ENCODE measurements at regions not wholly inside any gene's neighbourhood (a gene's known extent, or its start where the extent isn't known, plus 50 kb on each side); places are given as distances from the start of the nearest gene placed in this dataset.

DNA sequence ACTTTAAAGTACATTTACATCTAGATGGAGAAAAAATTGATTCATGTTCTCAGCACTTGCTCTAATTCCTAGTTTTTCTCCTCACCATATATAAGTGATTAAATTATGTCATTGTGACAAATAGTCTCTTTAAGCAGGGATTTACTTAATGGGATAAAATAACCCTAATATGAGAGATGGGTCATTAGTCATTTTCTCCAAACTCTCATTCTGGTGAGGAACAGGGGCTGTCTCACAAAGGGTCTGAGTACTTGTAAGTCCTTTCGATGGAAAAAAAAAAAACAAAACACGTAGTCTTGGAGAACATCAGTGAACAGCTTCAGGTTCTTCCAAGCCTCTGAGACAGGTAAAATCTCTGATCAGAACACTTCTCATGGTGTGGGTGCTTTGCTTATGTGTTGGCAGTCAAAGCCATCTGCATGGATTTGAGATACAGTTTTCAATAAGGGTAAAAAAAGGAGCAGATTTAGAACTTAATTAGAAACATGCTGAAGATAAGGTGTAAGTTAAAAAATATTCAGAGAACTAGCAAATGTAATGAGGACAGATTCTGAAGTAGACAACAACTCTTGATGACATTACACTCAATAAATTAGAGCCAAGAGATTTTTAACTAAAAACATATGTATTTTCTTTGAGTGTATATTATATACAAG lies 1668.9 kb upstream of the MIR17HG start:
- DNase-seq, result no peak

DNA sequence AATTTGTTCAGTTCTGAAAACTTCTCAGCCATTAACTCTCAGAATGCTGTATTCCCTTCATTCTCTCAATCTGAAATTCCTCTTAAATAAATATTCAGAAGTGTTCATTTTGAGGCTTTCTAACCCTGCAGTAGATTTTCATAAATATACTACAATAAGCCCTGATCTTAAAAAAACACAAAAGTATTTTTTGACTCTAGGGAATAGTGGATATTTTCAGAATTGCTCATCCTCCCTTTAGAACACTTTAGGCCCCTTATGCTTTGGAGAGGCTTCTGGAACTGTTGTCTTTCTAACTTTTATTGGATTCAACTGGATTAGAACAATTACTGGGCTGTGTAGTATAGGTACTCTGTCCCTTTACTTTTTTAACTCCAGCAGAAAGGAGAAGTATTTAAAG lies 1662.6 kb upstream of the MIR17HG start:
- no peak for DNase-seq

DNA sequence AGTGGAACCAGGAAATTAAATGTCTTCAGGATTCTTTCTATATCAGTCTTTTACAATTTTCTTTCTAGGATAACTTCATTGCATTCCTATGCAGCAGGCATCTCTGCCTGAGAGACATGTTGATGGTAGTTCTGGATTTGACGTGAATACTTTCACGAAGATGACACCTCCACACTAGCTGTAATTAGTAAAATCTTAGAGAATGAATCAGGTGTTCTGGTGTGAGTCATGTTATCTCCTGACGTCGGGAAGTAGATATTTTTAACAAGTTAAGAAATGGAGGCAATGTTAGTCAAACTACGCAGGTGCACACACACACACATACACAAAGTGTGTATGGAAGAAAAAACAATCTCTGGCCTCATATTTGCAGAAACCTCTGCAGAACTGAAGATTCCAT lies 1661.3 kb upstream of the MIR17HG start:
- no peak for DNase-seq

DNA sequence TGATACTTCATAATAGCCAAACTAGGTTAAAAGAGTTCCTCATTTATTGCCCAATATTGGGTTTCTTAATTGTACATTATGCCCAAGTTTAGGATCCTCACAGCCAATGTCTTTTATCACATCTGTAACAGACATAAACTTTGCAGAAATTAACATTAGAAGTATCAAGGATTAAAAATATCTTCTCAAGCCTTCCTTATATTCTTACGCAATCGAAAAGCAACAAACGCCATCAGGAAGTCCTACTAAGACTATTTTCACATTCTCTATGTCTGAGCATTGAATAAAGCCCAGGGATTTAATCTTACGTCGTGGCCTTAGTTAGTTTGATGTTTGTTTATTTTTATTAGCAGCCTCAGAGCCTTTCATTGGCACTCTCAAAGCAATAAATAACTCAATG lies 1660.4 kb upstream of the MIR17HG start:
- no peak for DNase-seq

DNA sequence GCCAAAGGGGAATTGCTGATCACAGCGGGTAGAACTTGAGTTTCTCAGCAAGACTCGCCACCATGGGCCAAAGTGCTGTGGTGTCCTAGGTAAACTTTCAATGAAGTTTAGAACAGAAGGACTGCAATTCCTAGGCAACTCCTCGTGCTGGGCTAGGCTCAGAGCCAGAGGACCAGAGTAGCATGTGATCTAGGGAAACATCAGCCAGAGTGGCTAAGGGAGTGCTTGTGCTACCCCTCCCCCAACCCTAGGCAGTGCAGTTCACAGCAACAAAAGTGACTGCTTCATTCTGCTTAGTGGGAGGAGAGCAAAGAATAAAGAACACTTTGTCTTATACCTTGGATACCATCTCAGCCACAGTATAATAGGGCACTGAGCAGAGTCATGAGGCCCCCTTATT lies 1658.6 kb upstream of the MIR17HG start:
- no peak for DNase-seq

DNA sequence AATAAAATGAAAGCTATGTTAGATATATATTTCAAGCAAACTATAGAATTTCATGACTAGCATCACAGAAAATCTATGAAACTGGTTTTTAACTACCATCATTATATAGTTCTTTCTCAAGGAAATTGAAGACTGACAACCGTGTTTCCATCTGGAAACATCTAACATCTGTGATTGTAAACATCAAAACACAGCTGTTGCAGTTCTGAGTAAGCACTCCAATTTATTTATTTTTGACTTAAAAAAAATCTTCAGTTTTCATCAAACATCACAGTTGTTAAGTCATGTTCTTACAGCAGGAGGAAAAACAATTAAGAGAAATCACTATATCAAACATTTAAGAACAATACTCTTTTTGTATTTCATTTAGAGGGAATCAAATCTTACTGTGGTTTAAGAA lies 1653.0 kb upstream of the MIR17HG start:
- DNase-seq, result no peak

DNA sequence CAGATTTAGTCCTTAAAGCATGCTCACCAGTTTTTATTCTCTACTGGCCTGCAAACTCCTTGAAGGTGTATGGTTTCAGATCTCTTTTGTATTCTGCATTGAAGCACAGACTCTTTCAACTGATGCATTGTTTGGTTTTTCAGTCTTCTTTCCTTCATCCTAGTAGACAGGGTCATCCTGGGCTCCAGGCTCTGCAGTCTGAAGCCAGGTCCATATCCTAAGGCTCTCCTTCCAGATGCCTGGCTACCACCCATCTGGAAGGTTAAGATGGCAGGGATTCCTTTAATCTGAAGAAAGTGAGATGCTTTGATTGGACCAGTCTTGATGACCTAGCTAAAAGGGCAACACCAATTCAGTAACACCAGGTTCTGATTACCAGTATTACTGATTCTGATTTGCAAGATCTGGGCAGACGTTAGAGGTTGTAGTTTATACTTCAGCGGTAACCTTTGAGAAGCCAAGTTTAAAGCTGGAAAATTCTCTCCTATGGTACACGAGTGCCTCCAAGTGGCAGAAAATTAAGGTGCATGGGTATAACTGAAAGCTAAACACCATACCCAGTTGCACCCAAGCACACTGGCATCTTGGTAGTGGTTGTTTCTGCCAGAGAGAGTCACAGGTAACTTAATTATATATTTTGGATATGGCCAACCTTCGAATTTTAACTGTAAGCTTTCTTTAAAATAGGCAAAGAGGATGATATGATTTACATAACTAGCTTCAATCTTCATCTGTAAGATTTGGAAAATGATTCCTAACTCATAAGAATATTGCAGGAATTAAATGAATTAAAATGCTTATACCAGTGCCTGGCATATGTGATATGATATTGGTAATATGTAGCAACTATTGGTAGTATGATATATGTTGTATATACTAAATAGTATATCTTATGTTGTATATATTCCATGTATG lies 1651.9 kb upstream of the MIR17HG start:
- DNase-seq, result no peak

DNA sequence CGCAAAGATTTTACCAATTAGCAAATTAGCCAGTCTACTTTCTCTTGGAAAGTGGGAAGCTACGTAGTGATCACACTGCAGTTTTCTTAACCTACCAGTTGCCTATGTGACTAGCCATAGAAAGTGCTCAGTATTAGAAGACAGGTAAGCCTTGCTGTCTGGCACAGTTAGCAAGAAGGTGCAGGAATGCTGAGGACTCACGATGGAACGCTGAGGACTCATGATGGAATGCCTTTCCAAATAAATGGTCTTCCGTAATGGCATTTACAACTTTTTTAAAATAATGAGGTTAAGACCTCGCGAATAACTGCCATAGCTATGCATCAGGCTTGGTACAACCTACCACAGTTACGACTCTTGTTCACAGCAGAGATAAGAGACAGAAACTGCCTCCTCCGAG lies 1645.6 kb upstream of the MIR17HG start:
- no peak for DNase-seq

DNA sequence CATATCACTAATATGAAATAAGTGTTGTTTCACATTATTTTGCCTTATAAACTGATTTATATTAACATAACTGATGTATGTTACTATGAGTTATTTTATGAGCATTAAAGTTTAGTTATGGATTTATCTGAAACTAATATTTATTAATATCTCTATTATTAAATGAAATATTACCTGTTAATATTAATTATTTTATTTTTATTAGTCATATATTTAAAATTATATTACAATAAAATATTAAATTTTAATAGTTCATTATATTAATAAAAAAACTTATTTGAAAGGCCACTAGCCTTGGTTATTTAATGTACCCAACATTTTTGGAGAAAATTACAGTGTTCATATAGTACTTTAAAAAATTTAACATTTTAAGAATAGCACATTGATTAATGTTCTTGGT lies 1643.4 kb upstream of the MIR17HG start:
- DNase-seq, result no peak

DNA sequence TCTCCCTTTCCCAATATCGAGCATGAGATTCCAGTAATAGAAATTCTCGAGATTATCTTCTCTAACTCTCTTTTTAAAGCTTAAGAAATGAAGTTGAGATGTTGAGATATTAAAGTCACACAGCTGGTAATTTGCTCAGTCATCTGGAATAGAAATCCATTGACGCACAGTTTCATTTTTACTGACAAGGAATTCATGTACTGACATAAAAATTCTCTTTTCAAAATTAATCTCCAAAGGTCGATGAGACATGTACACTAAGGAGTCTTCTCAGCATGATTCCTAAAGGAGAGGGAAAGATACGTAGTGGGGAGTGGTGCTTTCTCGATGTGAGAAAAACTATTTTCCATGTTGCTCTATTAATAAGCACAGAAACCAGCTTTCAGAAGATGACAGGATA lies 1639.5 kb upstream of the MIR17HG start:
- no peak for DNase-seq

DNA sequence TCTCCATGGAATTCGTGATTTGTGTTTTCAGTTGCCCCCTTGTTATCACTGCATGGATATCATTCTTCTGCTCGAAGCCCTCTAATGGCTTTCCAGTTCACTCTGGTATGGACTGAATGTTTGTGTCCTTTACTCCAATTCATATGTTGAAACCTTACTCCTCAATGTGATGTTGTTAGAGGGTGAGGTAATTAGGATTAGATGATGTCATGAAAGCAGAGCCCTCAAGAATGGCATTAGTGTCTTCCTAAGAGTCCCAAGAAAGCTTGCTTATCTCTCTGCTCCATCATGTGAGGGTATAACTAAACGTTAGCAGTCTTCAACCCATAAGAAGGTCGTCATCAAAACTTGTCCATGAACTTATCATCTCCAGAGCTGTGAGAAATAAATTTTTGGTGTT lies 1626.3 kb upstream of the MIR17HG start:
- no peak for DNase-seq

DNA sequence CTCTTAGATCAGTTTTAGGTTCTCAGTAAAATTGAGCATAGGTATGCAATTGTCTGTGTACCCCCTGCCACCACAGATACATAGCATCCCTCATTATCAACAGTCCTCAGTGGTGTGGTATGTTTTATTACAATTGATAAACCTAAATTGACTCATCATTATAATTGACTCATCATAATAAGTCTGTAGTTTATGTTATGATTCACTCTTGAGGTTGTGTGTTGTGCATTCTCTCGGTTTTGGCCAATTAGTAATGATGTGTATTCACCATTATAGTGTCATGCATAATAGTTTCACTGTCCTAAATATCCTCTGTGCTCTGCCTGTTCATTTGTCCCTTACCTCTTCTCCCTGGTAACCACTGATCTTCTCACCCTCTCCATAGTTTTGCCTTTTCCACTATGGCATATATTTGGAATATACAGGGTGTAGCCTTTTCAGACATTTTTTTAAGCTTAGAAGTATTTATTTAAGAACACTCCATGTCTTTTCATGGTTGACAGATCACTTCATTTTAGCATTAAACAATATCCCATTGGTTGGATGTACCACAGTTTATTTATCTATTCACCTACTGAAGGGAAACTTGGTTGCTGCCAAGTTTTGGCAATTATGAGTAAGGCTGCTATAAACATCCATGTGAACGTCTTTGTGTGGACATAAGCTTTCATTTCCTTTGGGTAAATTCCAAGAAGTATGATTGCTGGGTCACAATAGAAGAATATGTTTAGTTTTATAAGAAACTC lies 1620.6 kb upstream of the MIR17HG start:
- no peak for DNase-seq

DNA sequence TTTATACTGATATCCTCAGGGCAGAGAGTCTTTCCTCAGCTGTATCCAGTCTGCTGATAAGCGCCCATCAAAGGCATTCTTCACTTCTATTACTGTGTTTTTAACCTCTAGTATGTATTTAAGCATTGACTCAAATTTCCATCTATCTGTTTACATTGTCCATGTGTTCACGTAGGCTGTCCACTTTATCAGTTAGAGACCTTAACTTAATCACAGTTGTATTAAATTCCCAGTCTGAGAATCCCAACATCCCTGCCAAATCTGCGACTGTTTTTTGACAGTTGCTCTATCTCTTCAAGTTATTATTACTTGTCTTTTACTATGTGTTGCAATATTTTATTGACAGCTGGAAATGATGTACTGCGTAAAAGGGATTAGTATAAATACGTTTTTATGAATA lies 1613.7 kb upstream of the MIR17HG start:
- DNase-seq, result no peak

DNA sequence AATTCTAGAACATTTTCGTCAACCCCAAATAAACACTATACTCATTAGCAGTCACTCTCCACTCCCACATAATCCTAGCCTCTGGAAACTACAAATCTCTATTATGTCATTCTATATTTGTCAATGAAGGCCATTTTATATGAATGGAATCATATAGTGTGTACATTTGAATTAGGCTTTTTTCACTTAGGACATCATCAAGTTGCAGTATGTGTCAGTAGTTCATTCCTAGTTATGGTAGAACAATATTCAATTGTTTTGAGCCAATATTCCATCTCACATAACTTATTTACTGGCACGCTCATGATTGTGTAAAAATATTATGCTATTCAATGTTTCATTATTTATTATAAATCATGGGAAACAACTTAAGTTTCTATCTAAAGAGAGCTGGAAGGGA lies 1610.4 kb upstream of the MIR17HG start:
- DNase-seq, result no peak

DNA sequence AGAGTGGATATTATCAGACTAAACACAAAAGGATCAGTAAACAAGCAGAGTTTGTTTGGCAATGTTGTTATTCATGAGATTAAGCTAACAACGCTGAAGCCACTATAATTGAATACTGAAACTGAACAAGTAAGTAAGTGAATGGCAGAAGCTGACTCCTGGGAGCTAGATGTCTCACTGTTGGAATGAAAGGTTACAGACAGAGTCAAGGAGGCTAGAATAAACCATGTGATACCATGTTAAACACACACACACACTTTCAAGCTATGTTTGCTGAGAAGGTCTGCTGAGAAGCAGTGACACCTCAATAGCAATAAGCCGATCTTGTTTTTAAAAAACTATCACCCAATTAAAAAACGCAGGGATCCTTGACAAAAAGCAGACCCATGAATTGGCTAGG lies 1609.4 kb upstream of the MIR17HG start:
- DNase-seq, result no peak

DNA sequence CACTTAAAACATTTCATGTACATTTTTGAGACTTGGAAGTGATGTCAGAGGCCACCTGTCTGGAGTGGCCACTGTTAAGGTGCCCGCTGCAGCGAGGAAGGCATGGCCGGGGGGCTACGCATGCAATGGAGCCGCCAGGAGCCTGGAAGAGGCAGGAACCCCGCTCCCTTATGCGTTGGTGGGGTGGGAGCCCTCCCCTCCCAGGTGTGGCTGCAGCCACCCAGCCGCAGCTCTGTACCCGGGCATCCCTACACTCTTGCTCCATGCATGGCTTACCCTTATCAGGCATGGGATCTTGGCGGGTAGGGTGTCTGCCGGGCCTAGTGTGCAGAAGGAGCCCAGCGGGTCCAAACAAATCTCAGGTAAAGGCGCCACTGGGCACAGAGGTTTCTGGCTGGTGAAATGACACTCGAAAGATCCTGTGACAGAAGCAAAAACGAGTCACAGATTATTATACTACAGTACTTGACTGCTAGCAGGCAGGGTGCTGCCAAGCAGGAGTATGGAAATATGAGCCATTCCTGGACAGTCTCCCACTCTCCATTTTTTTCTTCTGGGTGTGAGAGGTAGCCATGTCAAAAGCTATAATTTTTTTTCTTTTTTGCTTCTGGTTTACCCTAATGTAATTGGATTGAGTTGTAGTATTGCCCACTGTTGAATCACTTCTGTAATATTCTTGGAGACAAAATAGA lies 1606.3 kb upstream of the MIR17HG start:
- DNase-seq, result no peak

DNA sequence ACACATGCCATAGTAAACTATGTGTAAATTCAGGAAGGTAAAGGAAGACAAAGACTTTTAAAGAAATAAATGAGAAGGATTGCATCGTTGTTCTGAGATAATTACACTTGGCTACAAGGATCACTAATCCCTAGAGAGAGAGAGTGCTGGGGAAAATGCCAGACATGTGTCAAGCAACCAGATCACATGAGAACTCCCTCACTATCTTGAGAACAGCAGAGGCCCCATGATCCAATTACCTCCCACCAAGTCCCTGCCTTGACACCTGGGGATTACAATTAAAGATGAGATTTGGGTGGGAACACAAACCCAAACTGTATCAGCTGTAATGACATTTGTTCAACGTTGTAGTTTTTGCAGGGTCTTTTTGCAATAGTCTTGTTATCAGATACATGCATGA lies 1600.9 kb upstream of the MIR17HG start:
- no peak for DNase-seq

DNA sequence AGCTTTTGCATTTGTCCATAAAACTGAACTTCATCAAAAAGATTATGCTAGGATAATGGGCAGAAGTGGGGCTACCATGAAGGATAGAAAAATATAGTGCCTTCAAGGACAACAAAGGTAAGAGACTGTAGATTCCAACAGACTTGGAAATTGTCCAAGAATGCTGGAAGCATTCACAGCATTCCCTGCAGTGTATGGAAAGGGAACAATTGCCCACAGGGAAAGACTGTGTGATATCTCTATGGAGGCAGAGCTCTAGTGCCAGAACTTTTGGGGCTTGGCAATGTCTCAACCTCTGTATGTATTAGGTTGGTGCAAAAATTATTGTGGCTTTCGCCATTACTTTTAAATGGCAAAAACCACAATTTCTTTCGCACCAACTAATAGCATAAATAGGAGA lies 1598.8 kb upstream of the MIR17HG start:
- no peak for DNase-seq

DNA sequence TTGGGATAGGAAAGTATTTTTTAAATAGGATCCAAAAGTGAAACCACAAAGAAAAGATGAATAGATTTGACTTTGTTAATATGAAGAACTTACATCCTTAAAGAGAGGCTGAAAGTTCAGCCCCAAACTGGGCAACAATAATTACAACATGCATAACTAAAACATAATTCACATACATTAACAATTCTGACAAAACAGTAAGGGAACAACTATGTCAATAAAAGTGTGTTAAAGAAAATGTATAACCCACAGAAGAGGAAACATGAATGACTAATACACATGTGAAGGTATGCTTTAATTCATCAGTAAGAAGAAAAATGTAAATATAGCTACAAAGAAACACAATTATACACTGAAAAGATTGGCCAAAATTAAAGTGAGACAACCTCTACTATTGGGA lies 1597.6 kb upstream of the MIR17HG start:
- no peak for DNase-seq

DNA sequence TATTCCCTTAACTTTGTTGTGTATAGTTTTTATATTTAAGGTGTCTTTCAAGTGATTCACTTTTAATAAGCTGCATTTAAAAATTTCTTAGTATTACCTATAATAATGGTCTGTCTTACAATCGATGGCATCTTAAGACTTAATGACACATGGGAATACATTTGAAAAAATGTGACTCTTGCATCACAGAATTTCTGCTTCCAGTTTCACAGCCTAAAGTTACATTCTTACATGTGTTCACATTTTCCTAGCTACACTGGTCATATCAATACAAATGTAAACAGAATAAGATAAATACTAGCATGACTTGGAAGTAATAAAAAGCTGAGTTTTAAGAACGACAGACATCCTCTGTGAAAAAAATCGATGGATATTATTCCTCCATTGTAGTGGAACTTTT lies 1597.1 kb upstream of the MIR17HG start:
- no peak for DNase-seq

DNA sequence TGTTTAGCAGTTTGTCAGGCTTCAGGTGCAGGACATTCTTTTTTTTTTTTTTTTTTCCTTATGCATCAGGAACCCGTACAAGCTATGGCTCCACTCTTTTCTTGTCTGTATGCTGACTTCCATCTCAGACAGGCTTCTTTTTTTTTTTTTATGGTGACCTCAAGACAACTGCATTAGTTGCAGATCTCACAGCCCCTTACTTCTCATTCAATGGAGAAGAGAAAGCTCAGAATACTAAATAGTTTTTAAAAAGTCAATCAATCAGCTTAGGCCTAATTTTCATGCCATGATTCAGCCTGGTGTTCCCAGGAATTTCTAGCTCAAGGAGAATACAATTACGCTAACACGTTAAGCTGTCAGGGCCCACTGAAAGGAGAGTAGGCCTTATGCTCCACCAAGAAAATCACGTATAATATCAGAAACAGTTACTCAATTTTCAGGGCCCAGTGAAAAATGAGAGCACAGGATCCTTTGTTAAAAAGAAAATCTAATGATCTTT lies 1596.0 kb upstream of the MIR17HG start:
- DNase-seq, result no peak

DNA sequence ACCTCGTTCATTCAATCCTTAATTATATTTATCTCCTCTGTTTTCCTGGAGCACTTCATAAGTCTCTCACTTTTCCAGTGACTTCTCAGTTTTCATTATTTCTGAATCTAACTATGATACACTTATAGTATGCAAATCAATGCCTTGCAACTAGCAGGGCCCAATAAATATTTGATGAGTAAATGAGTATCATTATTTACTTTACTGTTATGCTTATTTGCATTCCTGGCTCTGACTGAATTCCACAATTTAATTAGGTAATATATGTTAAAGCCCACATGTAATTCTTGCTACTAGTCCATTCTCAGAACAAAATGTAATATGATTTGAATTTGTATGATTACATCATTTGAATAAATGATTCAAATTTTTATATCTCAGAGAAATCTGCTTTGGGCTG lies 1595.1 kb upstream of the MIR17HG start:
- DNase-seq, result no peak
